ENCODE measurements at regions not wholly inside any gene's neighbourhood (a gene's known extent, or its start where the extent isn't known, plus 50 kb on each side); places are given as distances from the start of the nearest gene placed in this dataset.
"Not testable (repeated sequence)": the region's sequence is repeated elsewhere in the genome, so short reads cannot be mapped to it uniquely, and the experiment has no call there.

- in situ Hi-C loops (cut with MboI; ENCODE audit: low sequenced_read_pairs); H3K27ac ChIP-seq (ENCODE audit: insufficient read depth, low read length); CTCF ChIA-PET; H4K5ac ChIP-seq (ENCODE audit: low read depth, low read length); H3K27me3 ChIP-seq (ENCODE audit: control insufficient read depth, insufficient read depth, low read length); DNase-seq; H2AFZ ChIP-seq (replicated peaks; ENCODE audit: low read length, poor library complexity); H2AK9ac ChIP-seq (replicated peaks; ENCODE audit: low read depth, low read length, poor library complexity); H3K9me1 ChIP-seq (ENCODE audit: insufficient read depth, low read length); H3K56ac ChIP-seq (ENCODE audit: extremely low read depth, insufficient read depth, low read length); H2BK120ac ChIP-seq (ENCODE audit: low read depth, low read length); ATAC-seq (ENCODE audit: low read depth); H3K9me3 ChIP-seq (ENCODE audit: control insufficient read depth, insufficient read depth, low read length); H2BK15ac ChIP-seq (ENCODE audit: low read depth, low read length); H2AK5ac ChIP-seq (ENCODE audit: low read depth, low read length); H3K23ac ChIP-seq (ENCODE audit: low read depth, low read length); H4K8ac ChIP-seq (ENCODE audit: low read depth in 2 of 2, low read length in 2 of 2); H4K20me1 ChIP-seq (ENCODE audit: insufficient read depth, low read length); POLR2A ChIA-PET (ENCODE audit: unreplicated experiment); dilution Hi-C loops (cut with HindIII; ENCODE audit: low sequenced_read_pairs, unreplicated experiment); intact Hi-C loops (cut with micrococcal nuclease); H3K9ac ChIP-seq (ENCODE audit: low read depth, low read length); H3K4ac ChIP-seq (ENCODE audit: low read depth, low read length); H4K91ac ChIP-seq (ENCODE audit: insufficient read depth, low read depth, low read length); H3K4me1 ChIP-seq (ENCODE audit: control insufficient read depth, insufficient read depth, low read length); H3K14ac ChIP-seq (replicated peaks; ENCODE audit: low read depth, low read length); H3K79me1 ChIP-seq (ENCODE audit: low read depth in 1 of 2, low read length in 2 of 2); H3K4me3 ChIP-seq (ENCODE audit: insufficient read depth, low read depth, low read length); H3K36me3 ChIP-seq (ENCODE audit: control insufficient read depth, insufficient read depth, low read length); H2BK5ac ChIP-seq (ENCODE audit: low read depth, low read length, poor library complexity, severe bottlenecking); H2BK20ac ChIP-seq (ENCODE audit: low read depth, low read length); H3K4me2 ChIP-seq (ENCODE audit: low read depth, low read length); H3K18ac ChIP-seq (ENCODE audit: low read depth, low read length); BruUV-seq (replicated peaks): not testable (repeated sequence)
Observed at GRCh38 chr10:26634111-26634510, 63.4 kb upstream of the PDSS1 start.
